GM18951 (cell line): ENCODE measurements at regions not wholly inside any gene's neighbourhood (a gene's known extent, or its start where the extent isn't known, plus 50 kb on each side); places are given as distances from the start of the nearest gene placed in this dataset.

Experiments
- POLR2A ChIP-seq: IDR thresholded peaks from 4 replicates; pipeline ENCODE4 v1.6.1; 2011; ENCODE audit warnings: mild to moderate bottlenecking; ENCODE audit not compliant: insufficient read length, insufficient read depth; ENCODE audit errors: extremely low read depth
- in situ Hi-C: fragments of 300-500 bp; cut with MboI; formaldehyde crosslinking; loops from one replicate; pipeline ENCODE4 v1.12.0; 2022; ENCODE audit warnings: low sequenced_read_pairs, mixed read lengths, inconsistent platforms; ENCODE audit not compliant: unreplicated experiment

GRCh38 chr1:47578026-47578720, 140.3 kb downstream of the FOXD2 start:
- in situ Hi-C loops, result no loop called here
- no peak for TF ChIP-seq POLR2A

- TF ChIP-seq POLR2A, result no peak
- in situ Hi-C loops, result no loop called here
Measured at GRCh38 chr1:47578721-47579419, 141.0 kb downstream of the FOXD2 start.

- TF ChIP-seq POLR2A, result no peak
- in situ Hi-C loops, result no loop called here
Measured at GRCh38 chr1:47579809-47580208, 142.0 kb downstream of the FOXD2 start.

GRCh38 chr1:47580451-47580995, 142.7 kb downstream of the FOXD2 start:
- in situ Hi-C loops, result no loop called here
- TF ChIP-seq POLR2A, result no peak

- TF ChIP-seq POLR2A, result no peak
- in situ Hi-C loops, result no loop called here
Measured at GRCh38 chr1:47582891-47583608, 145.2 kb downstream of the FOXD2 start.

- in situ Hi-C loops, result no loop called here
- no peak for TF ChIP-seq POLR2A
Measured at GRCh38 chr1:47584249-47584648, 146.4 kb downstream of the FOXD2 start.

- in situ Hi-C loops, result no loop called here
- TF ChIP-seq POLR2A, result no peak
Measured at GRCh38 chr1:47585141-47585902, 147.5 kb downstream of the FOXD2 start.

- no peak for TF ChIP-seq POLR2A
- in situ Hi-C loops, result no loop called here
Measured at GRCh38 chr1:47587891-47588582, 150.2 kb downstream of the FOXD2 start.

GRCh38 chr1:47590523-47591225, 152.8 kb downstream of the FOXD2 start:
- TF ChIP-seq POLR2A, result no peak
- in situ Hi-C loops, result no loop called here

GRCh38 chr1:47591801-47592200, 154.0 kb downstream of the FOXD2 start:
- no peak for TF ChIP-seq POLR2A
- in situ Hi-C loops, result no loop called here

GRCh38 chr1:47592296-47593012, 154.6 kb downstream of the FOXD2 start:
- TF ChIP-seq POLR2A, result no peak
- in situ Hi-C loops, result no loop called here
